H1 (cell line): ENCODE measurements at regions not wholly inside any gene's neighbourhood (a gene's known extent, or its start where the extent isn't known, plus 50 kb on each side); places are given as distances from the start of the nearest gene placed in this dataset.

ENCODE experiments used
- CTCF ChIA-PET: fragments of 300-600 bp; sonication (Branson Sonifier 250); formaldehyde crosslinking; loops from one replicate; lab custom pipeline; 2021; ENCODE audit not compliant: partially characterized antibody; lab: Charles Lee
- POLR2A ChIA-PET: fragments of 300-600 bp; sonication (Branson Sonifier 250); formaldehyde crosslinking; loops from one replicate; lab custom pipeline; 2021; ENCODE audit warnings: inconsistent platforms; ENCODE audit not compliant: partially characterized antibody; lab: Charles Lee
- DNase-seq, 2 experiments: peaks; one replicate each; pipeline versions ENCODE4 v3.0.0 to v3.0.0-alpha.2; 2010 to 2022; ENCODE audit warnings: low spot score in 2 of 2, low read depth in 1 of 2, mixed read lengths in 1 of 2
- FAIRE-seq: peaks from 2 replicates; lab custom pipeline; 2011; peaks lifted over from hg19 to GRCh38; lab: Jason Lieb, UNC
- H2AFZ ChIP-seq: 2 replicates; pipeline ENCODE4 v1.8.1; 2012; ENCODE audit warnings: low read length, inconsistent platforms
- H2AK5ac ChIP-seq: 2 replicates; pipeline ENCODE4 v1.6.1; 2013; ENCODE audit warnings: low read depth, low read length
- H2BK120ac ChIP-seq: replicated peaks from 2 replicates; pipeline ENCODE3; 2013; ENCODE audit warnings: low read depth, low read length, inconsistent platforms
- H2BK12ac ChIP-seq: 2 replicates; pipeline ENCODE4 v1.6.1; 2013; ENCODE audit warnings: low read depth, low read length
- H2BK15ac ChIP-seq: 2 replicates; pipeline ENCODE4 v1.6.1; 2013; ENCODE audit warnings: low read length
- H2BK20ac ChIP-seq: 2 replicates; pipeline ENCODE4 v1.6.1; 2013; ENCODE audit warnings: low read length
- H2BK5ac ChIP-seq: 2 replicates; pipeline ENCODE4 v1.6.1; 2013; ENCODE audit warnings: low read depth, low read length
- H3K14ac ChIP-seq: 2 replicates; pipeline ENCODE4 v1.6.1; 2013; ENCODE audit warnings: inconsistent platforms; ENCODE audit not compliant: insufficient read length
- H3K18ac ChIP-seq: 2 replicates; pipeline ENCODE4 v1.6.1; 2013; ENCODE audit warnings: low read length; ENCODE audit errors: extremely low read depth
- H3K23ac ChIP-seq: 2 replicates; pipeline ENCODE4 v1.6.1; 2013; ENCODE audit warnings: inconsistent platforms; ENCODE audit not compliant: insufficient read length
- H3K23me2 ChIP-seq: 2 replicates; pipeline ENCODE4 v1.6.1; 2013; ENCODE audit warnings: low read depth, low read length
- H3K27ac ChIP-seq: 2 replicates; pipeline ENCODE4 v1.6.1; 2011; ENCODE audit warnings: low read depth, low read length, inconsistent platforms
- H3K27me3 ChIP-seq, 4 experiments: replicated peaks in 1 of 4; 1 replicate in 1 of 4; 2 replicates in 3 of 4; pipeline versions ENCODE4 v1.6.1 to v1.8.1; 2011 to 2013; ENCODE audit warnings: low read length in 3 of 4, mild to moderate bottlenecking in 3 of 4, inconsistent platforms in 2 of 4, mixed read lengths in 2 of 4, moderate library complexity in 1 of 4; ENCODE audit not compliant: control insufficient read depth in 3 of 4, insufficient read depth in 3 of 4; ENCODE audit errors: extremely low read depth in 1 of 4
- H3K36me3 ChIP-seq, 4 experiments: 2 replicates each; pipeline versions ENCODE4 v1.6.1 to v1.8.1; 2011 to 2013; ENCODE audit warnings: mild to moderate bottlenecking in 4 of 4, low read length in 3 of 4, moderate library complexity in 2 of 4, control low read depth in 1 of 4, inconsistent platforms in 1 of 4; ENCODE audit not compliant: insufficient read depth in 4 of 4, control insufficient read depth in 2 of 4
- H3K4ac ChIP-seq: replicated peaks from 2 replicates; pipeline ENCODE3; 2013; ENCODE audit warnings: low read length, low read depth, mixed read lengths, inconsistent platforms; ENCODE audit not compliant: insufficient read length
- H3K4me1 ChIP-seq, 4 experiments: replicated peaks in 1 of 4; 1 replicate in 1 of 4; 2 replicates in 3 of 4; pipeline versions ENCODE4 v1.6.1 to v1.8.1; 2011 to 2013; ENCODE audit warnings: low read length in 3 of 4, inconsistent platforms in 2 of 4, mixed read lengths in 1 of 4; ENCODE audit not compliant: insufficient read depth in 4 of 4, control insufficient read depth in 3 of 4
- H3K4me2 ChIP-seq, 2 experiments: 2 replicates each; pipeline versions ENCODE4 v1.6.1 to v1.8.1; 2011 to 2013; ENCODE audit warnings: low read depth in 2 of 2, low read length in 2 of 2, control low read depth in 1 of 2, inconsistent platforms in 1 of 2, mild to moderate bottlenecking in 1 of 2; ENCODE audit not compliant: insufficient read depth in 1 of 2
- H3K4me3 ChIP-seq, 4 experiments: fragments of 200-600, 300-600 bp in 1 of 4; sonication (generic), shearing (Covaris generic), sonication (Bioruptor Twin) in 1 of 4; 2 replicates each; pipeline versions ENCODE4 v1.5.1 to v1.8.1; 2011 to 2016; ENCODE audit warnings: low read length in 4 of 4, low read depth in 3 of 4, control low read depth in 2 of 4, inconsistent platforms in 2 of 4, mild to moderate bottlenecking in 2 of 4, mixed read lengths in 1 of 4, moderate library complexity in 1 of 4; ENCODE audit not compliant: insufficient read depth in 2 of 4; ENCODE audit errors: extremely low read depth in 1 of 4
- H3K56ac ChIP-seq: replicated peaks from 2 replicates; pipeline ENCODE3; 2013; ENCODE audit warnings: low read depth, mild to moderate bottlenecking, mixed read lengths, low read length, inconsistent platforms; ENCODE audit not compliant: insufficient read length
- H3K79me1 ChIP-seq: 2 replicates; pipeline ENCODE4 v1.6.1; 2013; ENCODE audit warnings: low read depth, low read length, control low read depth
- H3K79me2 ChIP-seq, 2 experiments: 2 replicates each; pipeline versions ENCODE4 v1.6.1 to v1.8.1; 2012 to 2013; ENCODE audit warnings: low read length in 2 of 2, mild to moderate bottlenecking in 2 of 2, inconsistent platforms in 1 of 2; ENCODE audit not compliant: insufficient read depth in 2 of 2, control insufficient read depth in 1 of 2
- H3K9ac ChIP-seq, 4 experiments: replicated peaks in 1 of 4; 1 replicate in 1 of 4; 2 replicates in 3 of 4; pipeline versions ENCODE4 v1.6.1 to v1.8.1; 2011 to 2013; ENCODE audit warnings: low read depth in 3 of 4, low read length in 3 of 4, control low read depth in 2 of 4, mild to moderate bottlenecking in 2 of 4, moderate library complexity in 2 of 4, inconsistent platforms in 1 of 4; ENCODE audit errors: extremely low read depth in 1 of 4
- H3K9me3 ChIP-seq, 2 experiments: 2 replicates each; pipeline versions ENCODE4 v1.6.1 to v1.8.1; 2012 to 2013; ENCODE audit warnings: mild to moderate bottlenecking in 2 of 2, moderate library complexity in 2 of 2, control low read depth in 1 of 2, inconsistent platforms in 1 of 2, low read depth in 1 of 2, low read length in 1 of 2, mixed read lengths in 1 of 2; ENCODE audit not compliant: insufficient read depth in 2 of 2
- H4K20me1 ChIP-seq, 2 experiments: replicated peaks in 1 of 2; 2 replicates each; pipeline versions ENCODE3 to v1.8.1; 2011 to 2013; ENCODE audit warnings: inconsistent platforms in 2 of 2, low read length in 2 of 2, mild to moderate bottlenecking in 1 of 2; ENCODE audit not compliant: insufficient read depth in 2 of 2, control insufficient read depth in 1 of 2
- H4K5ac ChIP-seq: 2 replicates; pipeline ENCODE4 v1.6.1; 2013; ENCODE audit warnings: low read length, low read depth, mixed read lengths, inconsistent platforms; ENCODE audit not compliant: insufficient read length
- H4K8ac ChIP-seq: 2 replicates; pipeline ENCODE4 v1.8.0; 2013; ENCODE audit warnings: mild to moderate bottlenecking, moderate library complexity, low read length, inconsistent platforms; ENCODE audit not compliant: insufficient read depth; ENCODE audit errors: extremely low read depth
- H4K91ac ChIP-seq: replicated peaks from 2 replicates; pipeline ENCODE3; 2013; ENCODE audit warnings: low read length, mixed read lengths, inconsistent platforms; ENCODE audit not compliant: insufficient read length
- BCL11A ChIP-seq, 2 experiments: IDR thresholded peaks; one replicate each; pipeline ENCODE4 v1.6.1; 2011; ENCODE audit warnings: low read depth in 2 of 2, low read length in 2 of 2, mild to moderate bottlenecking in 2 of 2
- CREB1 ChIP-seq: IDR thresholded peaks from 2 replicates; pipeline ENCODE4 v1.6.1; 2012; ENCODE audit warnings: inconsistent platforms
- EZH2 ChIP-seq: fragments of 200-600 bp; sonication (generic); IDR thresholded peaks from 2 replicates; pipeline ENCODE4 v1.7.1; 2012; ENCODE audit warnings: low read depth, mild to moderate bottlenecking, moderate library complexity, low read length, inconsistent platforms; ENCODE audit not compliant: severe bottlenecking
- NANOG ChIP-seq: IDR thresholded peaks from 2 replicates; pipeline ENCODE4 v1.6.1; 2011; ENCODE audit warnings: low read length, low read depth, mild to moderate bottlenecking, inconsistent platforms; ENCODE audit not compliant: insufficient read depth, poor library complexity, severe bottlenecking
- POLR2A ChIP-seq, 2 experiments: IDR thresholded peaks; 1 replicate in 1 of 2; 2 replicates in 1 of 2; pipeline ENCODE4 v1.6.1; 2011; ENCODE audit warnings: low read depth in 2 of 2, low read length in 2 of 2, mild to moderate bottlenecking in 2 of 2; ENCODE audit errors: control extremely low read depth in 1 of 2
- RFX5 ChIP-seq: IDR thresholded peaks from 2 replicates; pipeline ENCODE4 v1.6.1; 2011; ENCODE audit warnings: low read depth, low read length, improper control_type of control experiment, borderline replicate concordance
- SIN3A ChIP-seq, 2 experiments: IDR thresholded peaks in 1 of 2; conservative IDR thresholded peaks in 1 of 2; 2 replicates each; pipeline ENCODE4 v1.6.1; 2011 to 2012; ENCODE audit warnings: low read length in 2 of 2, improper control_type of control experiment in 1 of 2, low read depth in 1 of 2, mild to moderate bottlenecking in 1 of 2
- SIX5 ChIP-seq: IDR thresholded peaks from 2 replicates; pipeline ENCODE4 v1.6.1; 2011; ENCODE audit warnings: mild to moderate bottlenecking, low read depth, low read length
- YY1 ChIP-seq: IDR thresholded peaks from 2 replicates; pipeline ENCODE4 v1.6.1; 2011; ENCODE audit warnings: low read depth, mild to moderate bottlenecking, low read length
- WGBS, 2 experiments: shearing (Covaris generic) in 1 of 2; methylation state at CpG; one replicate each; pipeline versions ENCODE4 v1.1.6 to v1.1.7; 2013 to 2015; ENCODE audit warnings: low lambda C conversion rate in 2 of 2, mixed read lengths in 2 of 2, inconsistent platforms in 1 of 2, low coverage in 1 of 2, missing lambda C conversion rate in 1 of 2; ENCODE audit not compliant: insufficient replicate concordance in 2 of 2, insufficient coverage in 1 of 2, insufficient read length in 1 of 2; ENCODE audit errors: extremely low coverage in 1 of 2, missing lambda C conversion rate in 1 of 2; 5-methylcytosine and 5-hydroxymethylcytosine counted together

DNA sequence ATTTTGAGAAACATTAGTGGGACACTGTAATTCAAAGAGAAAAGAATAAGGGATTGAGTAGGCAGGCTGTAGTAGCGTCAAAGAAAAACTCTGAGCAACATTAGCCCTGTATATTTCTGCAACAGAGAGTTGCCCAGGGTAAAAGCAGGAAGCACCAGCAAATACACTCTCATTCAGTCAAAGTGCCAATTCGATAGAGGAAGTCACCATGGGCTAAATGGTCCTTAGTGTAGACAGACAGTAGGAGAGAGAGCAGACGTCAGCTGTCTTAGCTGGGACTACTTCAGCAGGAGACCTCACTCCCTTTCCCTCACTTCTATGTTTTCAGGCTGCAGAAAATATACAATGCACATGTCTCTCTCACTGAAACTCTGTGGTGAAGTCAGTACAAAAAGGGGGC lies 2073.8 kb upstream of the TENM3 start:
- Histone ChIP-seq H3K79me1 (no peaks in the 10 kb centered on the region), H3K14ac (no peak overlapping the region), H3K9ac (no peak overlapping the region), H2BK20ac (no peak overlapping the region), H3K4me2 (no peak overlapping the region), H4K5ac (no peak overlapping the region)
- no peak for TF ChIP-seq RFX5
- no peak for TF ChIP-seq YY1
- TF ChIP-seq NANOG = no peak
- no peak for TF ChIP-seq SIN3A (conservative IDR thresholded peaks at IDR 0.05 in 1 of 2, IDR thresholded peaks at IDR 0.05 in 1 of 2; ENCODE audit: low read depth in 1 of 2, low read length in 2 of 2)
- no peak for TF ChIP-seq POLR2A (IDR thresholded peaks at IDR 0.05; ENCODE audit: control extremely low read depth in 1 of 2, low read depth in 2 of 2, low read length in 2 of 2)
- no peak for TF ChIP-seq SIX5
- TF ChIP-seq CREB1 = no peak
- no peak for TF ChIP-seq EZH2
- no peak for TF ChIP-seq BCL11A (IDR thresholded peaks at IDR 0.05; ENCODE audit: low read depth in 2 of 2, low read length in 2 of 2)
- TF ChIP-seq, all 59 proteins: peak for 0
- H3K36me3 ChIP-seq = no peaks in the 10 kb centered on the region
- H3K56ac ChIP-seq = no peak overlapping the region
- ChIA-PET POLR2A (no interaction called here), CTCF (no interaction called here)
- no peak overlapping the region for H3K4me3 ChIP-seq
- H3K27ac ChIP-seq = no peak overlapping the region
- H3K27me3 ChIP-seq = no peaks in the 10 kb centered on the region
- no peaks in the 10 kb centered on the region for H4K20me1 ChIP-seq
- H2BK15ac ChIP-seq = no peak overlapping the region
- no peaks in the 10 kb centered on the region for H3K23me2 ChIP-seq
- H4K8ac ChIP-seq = no peak overlapping the region
- no peak overlapping the region for H3K4ac ChIP-seq
- WGBS, 2 experiments = 87% methylated on average over 3 of the region's 3 CpGs; no CpG with 5 or more reads in 1 of the 2 experiments
- no peak overlapping the region for H2BK12ac ChIP-seq
- peaks cover 0 to 2% (median 0%) of the 10 kb centered on the region in 4 experiments; a peak in 1 of 7 replicates for H3K4me1 ChIP-seq
- no peak overlapping the region for H2BK5ac ChIP-seq
- no peaks in the 10 kb centered on the region for H3K79me2 ChIP-seq
- H3K9me3 ChIP-seq = no peaks in the 10 kb centered on the region
- H2AFZ ChIP-seq = 0 out of 2 replicates have a peak overlapping the region, but pooled peaks have one; percentile 3
- H3K23ac ChIP-seq = no peak overlapping the region
- FAIRE-seq (no peak), DNase-seq (no peak)
- no peak overlapping the region for H4K91ac ChIP-seq
- H2AK5ac ChIP-seq = no peak overlapping the region
- no peak overlapping the region for H3K18ac ChIP-seq
- H2BK120ac ChIP-seq = no peak overlapping the region
